GM12891 (cell line): ENCODE measurements at regions not wholly inside any gene's neighbourhood (a gene's known extent, or its start where the extent isn't known, plus 50 kb on each side); places are given as distances from the start of the nearest gene placed in this dataset.

Experiments
- DNase-seq: peaks from one replicate; pipeline ENCODE4 v3.0.0; 2011; ENCODE audit warnings: low spot score; ENCODE audit not compliant: insufficient read length
- FAIRE-seq: peaks from 2 replicates; lab custom pipeline; 2011; peaks lifted over from hg19 to GRCh38; lab: Jason Lieb, UNC
- PAX5 ChIP-seq: IDR thresholded peaks from 2 replicates; pipeline ENCODE4 v1.6.1; 2011; ENCODE audit warnings: low read length, moderate library complexity, mild to moderate bottlenecking; ENCODE audit not compliant: insufficient read depth, severe bottlenecking
- POLR2A ChIP-seq: IDR thresholded peaks from 2 replicates; pipeline ENCODE4 v1.6.1; 2011; ENCODE audit warnings: low read depth, low read length, control low read depth
- POLR2AphosphoS5 ChIP-seq: IDR thresholded peaks from 2 replicates; pipeline ENCODE4 v1.6.1; 2011; ENCODE audit warnings: low read depth, low read length, control low read depth
- POU2F2 ChIP-seq: IDR thresholded peaks from 2 replicates; pipeline ENCODE4 v1.6.1; 2011; ENCODE audit warnings: low read depth, mild to moderate bottlenecking, control low read depth, low read length, moderate library complexity
- SPI1 ChIP-seq: IDR thresholded peaks from 2 replicates; pipeline ENCODE4 v1.6.1; 2011; ENCODE audit warnings: low read depth, low read length, control low read depth
- TAF1 ChIP-seq: IDR thresholded peaks from 2 replicates; pipeline ENCODE4 v1.6.1; 2011; ENCODE audit warnings: low read depth, low read length, control low read depth

GRCh38 chr9:78620764-78621163 lies 323.8 kb downstream of the PSAT1 start:
- FAIRE-seq (no peak), DNase-seq (no peak)
- TF ChIP-seq POLR2A (no peak), PAX5 (no peak), SPI1 (no peak), TAF1 (no peak), POLR2AphosphoS5 (no peak), POU2F2 (no peak)

DNA sequence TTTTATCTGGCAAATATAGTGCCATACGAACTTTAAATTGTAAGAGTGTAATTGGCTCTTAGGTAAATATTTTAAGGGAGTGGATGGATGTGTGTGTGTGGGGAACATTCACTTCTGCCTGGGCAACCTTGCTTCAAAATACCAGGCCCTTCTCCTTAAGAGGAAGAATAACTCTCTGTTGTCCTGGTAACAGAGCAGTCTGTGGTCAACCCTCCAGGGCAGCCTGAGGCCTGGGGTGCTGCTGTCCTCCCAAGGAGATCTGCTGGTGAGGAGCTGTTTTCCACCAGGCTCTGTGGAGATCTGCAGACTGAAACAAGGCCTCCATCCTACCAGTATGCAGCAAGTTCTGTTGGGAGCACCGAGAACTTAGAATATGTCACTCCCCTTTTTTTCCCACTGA lies 325.2 kb downstream of the PSAT1 start:
- no peak for TF ChIP-seq SPI1
- TF ChIP-seq TAF1: no peak
- no peak for TF ChIP-seq POLR2A
- no peak for FAIRE-seq
- DNase-seq: no peak

DNA sequence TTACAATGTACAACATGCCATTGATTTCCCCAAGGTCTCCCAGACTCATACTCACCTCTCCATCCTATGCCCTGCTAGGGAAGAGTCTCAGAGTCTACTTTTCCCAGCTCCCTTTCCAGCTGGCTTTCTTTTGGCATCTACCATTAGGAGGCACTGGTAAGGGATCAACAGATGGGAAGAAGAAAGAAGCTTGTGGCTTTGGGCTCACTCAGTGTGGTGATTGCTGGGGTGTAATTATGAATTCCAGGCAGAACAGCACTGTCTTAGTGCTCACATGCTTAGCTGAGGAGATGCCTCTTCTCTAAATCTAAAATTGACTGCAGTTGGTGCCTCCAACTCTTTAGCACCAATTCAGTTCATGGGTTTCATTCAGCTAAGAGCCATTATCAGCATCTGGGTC lies 330.0 kb downstream of the PSAT1 start:
- no peak for DNase-seq
- TF ChIP-seq POLR2AphosphoS5 (no peak), POLR2A (no peak), PAX5 (no peak), POU2F2 (no peak), TAF1 (no peak)
- no peak for FAIRE-seq

DNA sequence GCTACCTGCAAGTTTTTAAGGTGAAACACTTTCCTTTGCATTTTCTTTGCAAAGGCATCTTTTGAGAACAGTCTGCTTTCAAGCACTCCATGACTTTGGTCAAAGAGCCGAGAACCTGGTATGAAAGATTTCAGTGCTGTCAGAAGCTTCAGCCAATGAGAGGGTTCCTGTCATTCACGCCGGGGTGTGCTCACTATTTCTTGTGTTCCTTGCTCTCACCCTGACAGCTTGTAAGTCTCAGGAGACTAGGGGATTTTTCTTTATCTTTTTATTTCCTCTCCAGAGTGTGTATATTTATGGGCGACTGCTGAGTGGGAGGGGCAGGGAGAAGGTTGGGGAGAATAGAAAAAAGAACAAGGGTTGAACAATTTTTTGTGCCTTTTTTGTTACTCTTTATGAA lies 334.0 kb downstream of the PSAT1 start:
- DNase-seq: no peak
- TF ChIP-seq TAF1: no peak
- no peak for TF ChIP-seq PAX5
- FAIRE-seq: no peak

DNA sequence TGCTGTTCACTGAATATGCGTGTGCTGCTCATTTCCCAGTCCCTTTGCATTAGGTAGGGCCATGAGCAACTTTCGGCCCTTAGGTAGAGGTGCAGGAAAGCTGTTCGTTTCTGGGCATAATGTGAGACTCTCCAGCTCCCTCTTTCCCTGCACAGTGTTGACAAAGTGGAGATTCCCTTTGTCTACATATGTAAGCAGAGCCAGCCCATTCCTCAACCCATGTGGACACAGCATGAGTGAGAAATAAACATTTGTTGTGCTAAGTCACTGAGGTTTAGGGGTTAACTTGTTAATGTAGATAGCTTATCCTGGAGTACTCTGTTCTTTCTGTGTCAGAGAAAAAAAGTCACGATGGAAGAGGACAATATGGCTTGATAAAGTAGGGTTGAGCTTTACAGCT lies 343.8 kb downstream of the PSAT1 start:
- no peak for FAIRE-seq
- no peak for TF ChIP-seq PAX5
- no peak for TF ChIP-seq POU2F2
- no peak for TF ChIP-seq POLR2AphosphoS5
- no peak for DNase-seq

- no peak for FAIRE-seq
- TF ChIP-seq SPI1: no peak
- TF ChIP-seq POLR2AphosphoS5: no peak
- no peak for TF ChIP-seq TAF1
- no peak for TF ChIP-seq POU2F2
- no peak for TF ChIP-seq POLR2A
- TF ChIP-seq PAX5: no peak
- DNase-seq: no peak
Measured at GRCh38 chr9:78644359-78644758, 347.4 kb downstream of the PSAT1 start.

- no peak for TF ChIP-seq TAF1
- no peak for TF ChIP-seq SPI1
- no peak for TF ChIP-seq POLR2AphosphoS5
- no peak for TF ChIP-seq PAX5
- no peak for TF ChIP-seq POU2F2
- TF ChIP-seq POLR2A: no peak
- no peak for DNase-seq
- no peak for FAIRE-seq
Measured at GRCh38 chr9:78654324-78654723, 357.4 kb downstream of the PSAT1 start.

DNA sequence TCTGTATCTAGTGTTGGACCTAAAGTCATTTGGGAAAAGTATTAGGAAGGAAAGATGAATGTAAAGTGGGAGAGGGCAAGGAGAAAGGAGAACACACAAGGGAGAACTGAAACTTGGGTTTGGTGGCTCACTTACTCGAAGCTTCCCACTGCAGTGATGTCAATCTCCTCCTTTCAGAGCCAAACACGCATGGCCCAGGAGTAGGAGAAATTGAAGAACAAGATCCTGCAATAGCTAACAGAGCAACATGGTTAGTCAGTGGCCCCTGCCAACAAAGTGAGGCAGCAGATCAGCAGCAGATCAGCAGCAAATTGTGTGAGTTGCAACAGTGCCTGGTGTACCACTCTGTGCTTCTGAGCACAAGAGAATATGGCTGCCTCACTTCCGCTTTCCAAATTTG lies 366.4 kb downstream of the PSAT1 start:
- no peak for DNase-seq
- TF ChIP-seq PAX5 (no peak), POLR2A (no peak), POU2F2 (no peak), POLR2AphosphoS5 (no peak), TAF1 (no peak), SPI1 (no peak)
- FAIRE-seq: no peak

GRCh38 chr9:78664370-78664769 lies 367.4 kb downstream of the PSAT1 start:
- no peak for DNase-seq
- no peak for FAIRE-seq
- TF ChIP-seq SPI1 (no peak), POU2F2 (no peak), TAF1 (no peak), PAX5 (no peak), POLR2AphosphoS5 (no peak), POLR2A (no peak)

DNA sequence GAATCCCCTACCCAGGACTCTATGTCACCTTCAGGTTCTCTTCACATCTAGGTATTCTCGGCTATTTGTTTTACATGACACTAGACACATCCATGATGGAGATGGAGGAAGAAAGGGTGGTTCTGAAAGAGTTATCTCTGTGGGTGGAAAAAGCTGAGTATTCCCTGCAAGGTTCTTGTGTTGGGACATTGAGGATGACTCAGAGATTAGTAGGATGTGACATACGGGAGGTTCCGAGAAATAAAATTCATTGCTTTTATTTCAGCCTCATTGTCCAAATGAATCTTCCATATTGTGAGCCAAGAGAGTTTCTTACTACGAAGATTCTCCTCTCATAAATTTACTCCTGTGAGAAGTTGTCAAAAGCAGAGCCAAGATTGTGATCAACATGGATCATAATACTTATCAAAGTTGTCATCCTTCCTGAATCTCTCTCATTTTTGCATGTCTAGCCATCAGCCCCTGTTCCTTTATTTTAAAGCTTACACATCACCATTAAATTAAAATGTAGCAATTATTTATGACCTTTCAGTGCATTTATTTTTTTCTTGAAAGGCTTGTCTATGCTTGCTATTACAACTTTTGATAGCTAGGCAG lies 370.0 kb downstream of the PSAT1 start:
- DNase-seq (no peak), FAIRE-seq (no peak)
- TF ChIP-seq POLR2AphosphoS5 (no peak), PAX5 (no peak), SPI1 (no peak), TAF1 (no peak), POU2F2 (no peak), POLR2A (no peak)

GRCh38 chr9:78668148-78668832 lies 371.4 kb downstream of the PSAT1 start:
- no peak for FAIRE-seq
- TF ChIP-seq POLR2A: no peak
- no peak for TF ChIP-seq TAF1
- no peak for TF ChIP-seq SPI1
- TF ChIP-seq POU2F2: no peak
- no peak for TF ChIP-seq POLR2AphosphoS5
- no peak for TF ChIP-seq PAX5
- DNase-seq: no peak
